Ovary (tissue), 7 donors: ENCODE measurements at regions not wholly inside any gene's neighbourhood (a gene's known extent, or its start where the extent isn't known, plus 50 kb on each side); places are given as distances from the start of the nearest gene placed in this dataset.

Source experiments
- DNase-seq, 5 donors: peaks; one replicate each; pipeline ENCODE4 v3.0.0-alpha.2; 2019 to 2020
- H3K27ac ChIP-seq, 2 donors: fragments of 200-600 bp; one replicate each; pipeline versions ENCODE4 v1.5.1 to v1.8.0; 2019 to 2022
- H3K27me3 ChIP-seq: fragments of 200-600 bp; one replicate; pipeline ENCODE4 v1.8.0; 2022
- H3K36me3 ChIP-seq: fragments of 200-600 bp; sonication (generic); one replicate; pipeline ENCODE4 v1.5.1; 2019
- H3K4me1 ChIP-seq: one replicate; pipeline ENCODE4 v1.8.1; 2013; ENCODE audit warnings: mild to moderate bottlenecking, moderate library complexity; ENCODE audit not compliant: insufficient read depth
- H3K4me3 ChIP-seq: fragments of 200-600 bp; sonication (generic); one replicate; pipeline ENCODE4 v1.5.1; 2017
- H3K9me3 ChIP-seq, 2 donors: fragments of 200-600 bp in 1 of 2; sonication (generic) in 1 of 2; one replicate each; pipeline versions ENCODE4 v1.5.1 to v1.8.1; 2013 to 2019; ENCODE audit warnings: mild to moderate bottlenecking in 1 of 2, moderate library complexity in 1 of 2
- CTCF ChIP-seq, 3 donors: fragments of 450-650 bp in 2 of 3; fragments of 200-600 bp in 1 of 3; IDR thresholded peaks; one replicate each; pipeline versions ENCODE4 v1.5.1 to v1.8.0; 2016 to 2022; ENCODE audit warnings: antibody characterized with exemption in 3 of 3, mild to moderate bottlenecking in 1 of 3
- EP300 ChIP-seq: sonication (generic); formaldehyde crosslinking; IDR thresholded peaks from one replicate; pipeline ENCODE4 v1.6.1; 2017; ENCODE audit warnings: antibody characterized with exemption
- POLR2A ChIP-seq: fragments of 450-650 bp; IDR thresholded peaks from one replicate; pipeline ENCODE4 v1.6.1; 2017; ENCODE audit warnings: antibody characterized with exemption, mild to moderate bottlenecking, moderate library complexity
- WGBS, 3 donors: extraction: QIAGEN DNeasy Blood & Tissue Kit in 1 of 3; methylation state at CpG; one replicate each; pipeline versions ENCODE4 v1.1.5 to v1.1.7; 2013 to 2017; 5-methylcytosine and 5-hydroxymethylcytosine counted together
- intact Hi-C, 4 donors: fragments of 100-400 bp; cut with DNase I; formaldehyde crosslinking; loops; one replicate each; pipeline versions ENCODE4 v1.11.0 to v1.15.1; 2022 to 2023
- donor health status: DM: no; HTN: no; CAD: no; lungs with moderate emphysema.
- donor health status: DM: no; HTN: no; CAD: no.
- donor health status: Bipolar disorder and iron deficiency.
- donor health status: DM: no; HTN: no; CAD: no.
- donor health status: DM: yes; HTN: yes; CAD: no.

- TF ChIP-seq EP300 (no peak), CTCF (IDR thresholded peaks at IDR 0.05) (no peak), POLR2A (no peak)
- Histone ChIP-seq H3K4me3 (no peak overlapping the region), H3K9me3 (no peaks in the 10 kb centered on the region), H3K27ac (no peak overlapping the region), H3K36me3 (no peaks in the 10 kb centered on the region), H3K4me1 (no peaks in the 10 kb centered on the region), H3K27me3 (no peaks in the 10 kb centered on the region)
- DNase-seq = no peak
- WGBS, 3 donors = 76 to 92% (median 81%) methylated on average over 1 of the region's 1 CpG
- intact Hi-C loops = no loop called here
These were observed 319.0 kb upstream of the NUDT12 start for GRCh38 chr5:103881560-103881959.

- H3K27ac ChIP-seq = no peak overlapping the region
- H3K36me3 ChIP-seq = no peaks in the 10 kb centered on the region
- intact Hi-C loops = no loop called here
- no peak overlapping the region for H3K4me3 ChIP-seq
- TF ChIP-seq POLR2A = no peak
- no peak for TF ChIP-seq EP300
- TF ChIP-seq CTCF (IDR thresholded peaks at IDR 0.05) = no peak
- WGBS, 3 donors = 82 to 86% (median 83%) methylated on average over 5 of the region's 5 CpGs
- no peaks in the 10 kb centered on the region for H3K27me3 ChIP-seq
- H3K4me1 ChIP-seq = no peaks in the 10 kb centered on the region
- no peaks in the 10 kb centered on the region for H3K9me3 ChIP-seq
- DNase-seq = no peak
These were observed 305.4 kb upstream of the NUDT12 start for GRCh38 chr5:103867857-103868598.

- DNase-seq = no peak
- TF ChIP-seq POLR2A (no peak), CTCF (IDR thresholded peaks at IDR 0.05) (no peak), EP300 (no peak)
- H3K4me1 ChIP-seq = no peaks in the 10 kb centered on the region
- H3K27me3 ChIP-seq = no peaks in the 10 kb centered on the region
- no peaks in the 10 kb centered on the region for H3K9me3 ChIP-seq
- no peaks in the 10 kb centered on the region for H3K36me3 ChIP-seq
- H3K4me3 ChIP-seq = no peak overlapping the region
- no peak overlapping the region for H3K27ac ChIP-seq
- 53 to 58% (median 57%) methylated on average over 1 of the region's 1 CpG for WGBS, 3 donors
- intact Hi-C loops = no loop called here
These were observed 303.6 kb upstream of the NUDT12 start for GRCh38 chr5:103866169-103866568.

GRCh38 chr5:103862398-103862797 is 299.8 kb upstream of the NUDT12 start:
- TF ChIP-seq POLR2A (no peak), CTCF (IDR thresholded peaks at IDR 0.05) (no peak), EP300 (no peak)
- Histone ChIP-seq H3K4me3 (no peak overlapping the region), H3K36me3 (no peaks in the 10 kb centered on the region), H3K27ac (no peak overlapping the region), H3K9me3 (no peaks in the 10 kb centered on the region), H3K4me1 (no peaks in the 10 kb centered on the region), H3K27me3 (no peaks in the 10 kb centered on the region)
- intact Hi-C loops = no loop called here
- WGBS, 3 donors = 64 to 70% (median 66%) methylated on average over 3 of the region's 3 CpGs
- no peak for DNase-seq
